Brain microvascular endothelial cell (primary cell): ENCODE measurements at regions not wholly inside any gene's neighbourhood (a gene's known extent, or its start where the extent isn't known, plus 50 kb on each side); places are given as distances from the start of the nearest gene placed in this dataset.

Source experiments
- DNase-seq: peaks from one replicate; pipeline ENCODE4 v3.0.0-alpha.2; 2020
- H3K27ac ChIP-seq: fragments of 250-450 bp; sonication (Bioruptor Pico); 2 replicates; pipeline ENCODE4 v1.5.1; 2020; ENCODE audit warnings: mild to moderate bottlenecking, moderate library complexity
- H3K27me3 ChIP-seq: fragments of 250-450 bp; sonication (Bioruptor Pico); replicated peaks from 2 replicates; pipeline ENCODE4 v1.5.1; 2020; ENCODE audit warnings: mild to moderate bottlenecking
- H3K36me3 ChIP-seq: fragments of 250-450 bp; sonication (Bioruptor Pico); replicated peaks from 2 replicates; pipeline ENCODE4 v1.5.1; 2020; ENCODE audit warnings: mild to moderate bottlenecking
- H3K4me3 ChIP-seq: 2 replicates; pipeline ENCODE4 v1.5.1; 2011; ENCODE audit warnings: low read depth, mild to moderate bottlenecking, control low read depth, low read length, moderate library complexity
- in situ Hi-C: cut with HindIII; loops from 2 replicates; pipeline ENCODE4 v1.10.0; 2017; ENCODE audit warnings: low sequenced_read_pairs, low pct_ligation_motif_present
- TF ChIP-seq, protein P1 (sequence below): IDR thresholded peaks from 2 replicates; pipeline ENCODE4 v1.5.1; 2011; ENCODE audit warnings: low read depth, mild to moderate bottlenecking, moderate library complexity, low read length, control low read depth, inconsistent platforms; ENCODE audit errors: missing control alignments

- Histone ChIP-seq H3K27me3 (no peaks in the 10 kb centered on the region), H3K27ac (no peak overlapping the region), H3K36me3 (no peaks in the 10 kb centered on the region), H3K4me3 (no peak overlapping the region)
- in situ Hi-C loops, result no loop called here
- no peak for DNase-seq
- TF ChIP-seq, protein P1, sequence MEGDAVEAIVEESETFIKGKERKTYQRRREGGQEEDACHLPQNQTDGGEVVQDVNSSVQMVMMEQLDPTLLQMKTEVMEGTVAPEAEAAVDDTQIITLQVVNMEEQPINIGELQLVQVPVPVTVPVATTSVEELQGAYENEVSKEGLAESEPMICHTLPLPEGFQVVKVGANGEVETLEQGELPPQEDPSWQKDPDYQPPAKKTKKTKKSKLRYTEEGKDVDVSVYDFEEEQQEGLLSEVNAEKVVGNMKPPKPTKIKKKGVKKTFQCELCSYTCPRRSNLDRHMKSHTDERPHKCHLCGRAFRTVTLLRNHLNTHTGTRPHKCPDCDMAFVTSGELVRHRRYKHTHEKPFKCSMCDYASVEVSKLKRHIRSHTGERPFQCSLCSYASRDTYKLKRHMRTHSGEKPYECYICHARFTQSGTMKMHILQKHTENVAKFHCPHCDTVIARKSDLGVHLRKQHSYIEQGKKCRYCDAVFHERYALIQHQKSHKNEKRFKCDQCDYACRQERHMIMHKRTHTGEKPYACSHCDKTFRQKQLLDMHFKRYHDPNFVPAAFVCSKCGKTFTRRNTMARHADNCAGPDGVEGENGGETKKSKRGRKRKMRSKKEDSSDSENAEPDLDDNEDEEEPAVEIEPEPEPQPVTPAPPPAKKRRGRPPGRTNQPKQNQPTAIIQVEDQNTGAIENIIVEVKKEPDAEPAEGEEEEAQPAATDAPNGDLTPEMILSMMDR, result no peak
Measured at GRCh38 chr5:121108725-121109124, 644.6 kb downstream of the PRR16 start.

- in situ Hi-C loops, result no loop called here
- no peak for DNase-seq
- TF ChIP-seq, protein P1, result no peak
- no peak overlapping the region for H3K4me3 ChIP-seq
- H3K27ac ChIP-seq, result no peak overlapping the region
- H3K36me3 ChIP-seq, result no peaks in the 10 kb centered on the region
- no peaks in the 10 kb centered on the region for H3K27me3 ChIP-seq
Measured at GRCh38 chr5:121109817-121110216, 645.7 kb downstream of the PRR16 start.

GRCh38 chr5:121121786-121122185 is 657.7 kb downstream of the PRR16 start:
- TF ChIP-seq, protein P1, result no peak
- no peaks in the 10 kb centered on the region for H3K27me3 ChIP-seq
- H3K36me3 ChIP-seq, result no peaks in the 10 kb centered on the region
- DNase-seq, result no peak
- in situ Hi-C loops, result no loop called here
- H3K4me3 ChIP-seq, result no peak overlapping the region
- H3K27ac ChIP-seq, result no peak overlapping the region

DNA sequence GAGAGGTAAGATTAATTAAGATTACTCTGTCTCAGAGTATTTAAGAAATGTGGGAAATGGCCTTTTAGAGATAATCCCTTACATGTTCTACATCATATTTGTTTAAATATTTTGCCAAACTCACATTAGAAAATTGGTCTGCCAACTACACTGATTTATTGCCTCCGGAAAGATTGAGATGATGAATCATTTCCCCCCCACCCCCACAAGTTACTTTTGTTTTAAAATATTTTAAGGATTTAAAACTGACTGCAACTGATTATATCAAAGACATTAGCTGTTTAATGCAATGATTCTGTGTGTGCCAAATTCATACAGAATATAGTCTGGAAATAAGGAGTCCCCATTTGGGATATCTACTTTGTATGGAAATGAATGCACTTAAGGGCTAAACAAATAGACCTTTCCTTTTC is 674.4 kb downstream of the PRR16 start:
- no peak overlapping the region for H3K27ac ChIP-seq
- TF ChIP-seq, protein P1, result no peak
- no peaks in the 10 kb centered on the region for H3K27me3 ChIP-seq
- in situ Hi-C loops, result no loop called here
- H3K36me3 ChIP-seq, result no peaks in the 10 kb centered on the region
- H3K4me3 ChIP-seq, result no peak overlapping the region
- DNase-seq, result no peak

- Histone ChIP-seq H3K4me3 (no peak overlapping the region), H3K27me3 (no peaks in the 10 kb centered on the region), H3K27ac (no peak overlapping the region), H3K36me3 (no peaks in the 10 kb centered on the region)
- in situ Hi-C loops, result no loop called here
- DNase-seq, result no peak
- TF ChIP-seq, protein P1, result no peak
Measured at GRCh38 chr5:121138952-121139351, 674.9 kb downstream of the PRR16 start.

- no peak overlapping the region for H3K27ac ChIP-seq
- H3K4me3 ChIP-seq, result no peak overlapping the region
- TF ChIP-seq, protein P1, result no peak
- H3K36me3 ChIP-seq, result no peaks in the 10 kb centered on the region
- no peaks in the 10 kb centered on the region for H3K27me3 ChIP-seq
- DNase-seq, result no peak
- in situ Hi-C loops, result no loop called here
Measured at GRCh38 chr5:121144764-121145163, 680.7 kb downstream of the PRR16 start.
